ENCODE measurements at regions not wholly inside any gene's neighbourhood (a gene's known extent, or its start where the extent isn't known, plus 50 kb on each side); places are given as distances from the start of the nearest gene placed in this dataset.

- TF ChIP-seq IKZF4 (CRISPR knock-in tag; IDR thresholded peaks at IDR 0.05; ENCODE audit: borderline replicate concordance, low read depth, not compliant biosample characterization): no peak
Observed at GRCh38 chr6:27128311-27129094, 119.0 kb upstream of the PRSS16 start (continued).

GRCh38 chr6:27129095-27129815, 118.2 kb upstream of the PRSS16 start:
- no peak overlapping the region for H3K9ac ChIP-seq (ENCODE audit: insufficient read depth, low read depth, low read length)
- no peaks in the 10 kb centered on the region; the same call in 1 of the 2 replicates for H4K20me1 ChIP-seq (ENCODE audit: insufficient read depth, low read length)
- H3K4me3 ChIP-seq (replicated peaks in 1 of 3; ENCODE audit: insufficient read depth in 1 of 3, low read depth in 2 of 3, low read length in 3 of 3): no peak overlapping the region
- H3K4me1 ChIP-seq (ENCODE audit: insufficient read depth, low read length): peaks cover 42% of the 10 kb centered on the region
- in situ Hi-C loops (cut with HindIII; ENCODE audit: extremely low pct_ligation_motif_present, low pct_unique_long_range_greater_than_20kb): no loop called here
- peaks cover 2 to 38% of the 10 kb centered on the region in 2 experiments; a peak in 4 of 5 replicates for H3K27me3 ChIP-seq (ENCODE audit: control insufficient read depth in 1 of 2, insufficient read depth in 2 of 2, low read length in 2 of 2)
- H3K79me2 ChIP-seq (ENCODE audit: insufficient read depth, low read length): no peaks in the 10 kb centered on the region
- intact Hi-C loops (cut with micrococcal nuclease; ENCODE audit: unreplicated experiment): loop anchor here (5.0 kb wide), 1 partner anchor 48 kb away; no protein-coding TSS in a partner anchor
- no peaks in the 10 kb centered on the region for H3K36me3 ChIP-seq (replicated peaks in 1 of 2; ENCODE audit: control insufficient read depth in 1 of 2, insufficient read depth in 2 of 2, low read length in 2 of 2)
- FAIRE-seq: no peak
- no TSS peak for BruUV-seq (replicated peaks)
- ChIA-PET CTCF (ENCODE audit: low intra/inter-chr PET ratio, low total read pairs) (no interaction called here), POLR2A (interaction anchor here (0.9 kb wide), 1 partner anchor 18 kb away, joined by 4 read pairs; no protein-coding TSS in a partner anchor)
- H3K4me2 ChIP-seq (ENCODE audit: low read depth, low read length): no peak overlapping the region
- H3K27ac ChIP-seq (ENCODE audit: extremely low read length, insufficient read depth, low read length): no peak overlapping the region
- WGBS (ENCODE audit: low lambda C conversion rate): 47% methylated on average over 5 of the region's 5 CpGs
- no peak for DNase-seq (ENCODE audit: low spot score)
- H3K9me3 ChIP-seq (ENCODE audit: low read length): peaks cover 6% of the 10 kb centered on the region; the same call in 1 of the 2 replicates
- ATAC-seq: no peak
- H2AFZ ChIP-seq (ENCODE audit: low read length): no peak overlapping the region
- TF ChIP-seq ZNF747 (CRISPR knock-in tag; IDR thresholded peaks at IDR 0.05; ENCODE audit: borderline replicate concordance) (no peak), XBP1 (CRISPR knock-in tag; IDR thresholded peaks at IDR 0.05) (no peak), BORCS8-MEF2B (CRISPR knock-in tag; IDR thresholded peaks at IDR 0.05) (no peak), SIX1 (CRISPR knock-in tag; IDR thresholded peaks at IDR 0.05; ENCODE audit: borderline replicate concordance) (0 out of 2 replicates have a peak, but pooled peaks have one; percentile 15), AKAP8 (CRISPR knock-in tag; IDR thresholded peaks at IDR 0.05) (no peak), SRF (IDR thresholded peaks at IDR 0.05; ENCODE audit: low read depth, low read length) (peak; percentile 86), BCL6 (CRISPR knock-in tag; IDR thresholded peaks at IDR 0.05) (peak; percentile 90), MAFF (IDR thresholded peaks at IDR 0.05; ENCODE audit: low read depth, low read length) (peak; percentile 40; the same call in 1 of the 2 replicates), MAFK (conservative IDR thresholded peaks at IDR 0.05 in 1 of 2, IDR thresholded peaks at IDR 0.05 in 1 of 2; ENCODE audit: low read length in 2 of 2) (peak; percentile 23 to 26; a peak in 1 of 4 replicates), ZNF407 (CRISPR knock-in tag; IDR thresholded peaks at IDR 0.05; ENCODE audit: not compliant biosample characterization) (no peak), RXRB (CRISPR knock-in tag; IDR thresholded peaks at IDR 0.05; ENCODE audit: borderline replicate concordance) (no peak)

All from HepG2 (cell line).